ENCODE measurements at regions not wholly inside any gene's neighbourhood (a gene's known extent, or its start where the extent isn't known, plus 50 kb on each side); places are given as distances from the start of the nearest gene placed in this dataset.

- no peaks in the 10 kb centered on the region for H3K36me3 ChIP-seq
- peak in 1 of 5 donors; percentile 23 for DNase-seq
- H3K27me3 ChIP-seq, result no peaks in the 10 kb centered on the region
- no peak overlapping the region for H3K4me3 ChIP-seq
- H3K9me3 ChIP-seq, result no peaks in the 10 kb centered on the region
- H3K4me1 ChIP-seq (ENCODE audit: insufficient read depth), result peaks cover 12% of the 10 kb centered on the region
- no peak overlapping the region for H3K27ac ChIP-seq
- WGBS, 3 donors, result 71 to 83% (median 78%) methylated on average over 5 of the region's 5 CpGs
- TF ChIP-seq CTCF (IDR thresholded peaks at IDR 0.05) (no peak), POLR2A (IDR thresholded peaks at IDR 0.05) (no peak), EP300 (IDR thresholded peaks at IDR 0.05) (no peak)
- intact Hi-C loops (cut with DNase I), result no loop called here
Observed at GRCh38 chr10:108904163-108904838, 1019.0 kb downstream of the XPNPEP1 start.

DNA sequence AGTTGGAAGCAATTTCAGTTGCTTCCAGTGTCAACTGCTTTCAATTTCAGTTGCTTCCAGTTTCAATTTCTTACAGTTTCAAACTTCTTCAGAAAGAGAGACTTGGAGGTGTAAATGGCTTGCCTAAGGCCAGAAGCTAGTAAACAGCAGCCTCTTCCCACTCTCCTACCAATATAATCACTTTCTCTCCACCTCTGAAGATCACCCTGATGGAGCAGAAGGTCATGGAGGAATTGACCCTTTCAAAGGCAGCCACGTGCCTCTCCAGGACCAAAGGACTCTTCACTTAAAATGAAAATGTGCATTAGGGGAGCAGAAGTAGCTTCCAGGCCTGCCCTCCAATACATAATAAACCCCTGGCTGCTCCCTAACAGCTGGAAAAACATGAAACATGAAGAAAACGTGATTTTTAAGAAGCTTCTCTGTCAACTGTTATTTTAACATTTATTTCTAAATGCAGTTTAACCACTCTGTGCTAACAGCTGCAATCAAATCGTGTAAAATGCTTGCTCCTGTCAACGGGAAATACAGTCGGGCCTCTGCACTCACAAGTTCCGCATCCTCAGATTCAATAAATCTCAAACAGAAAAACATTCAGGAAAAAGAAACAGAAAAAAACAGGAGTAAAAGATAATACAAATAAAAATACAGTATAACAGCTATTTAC, 1020.6 kb downstream of the XPNPEP1 start:
- Histone ChIP-seq H3K36me3 (no peaks in the 10 kb centered on the region), H3K4me3 (no peak overlapping the region), H3K9me3 (no peaks in the 10 kb centered on the region), H3K27me3 (no peaks in the 10 kb centered on the region), H3K27ac (no peak overlapping the region), H3K4me1 (ENCODE audit: insufficient read depth) (peaks cover 12% of the 10 kb centered on the region)
- TF ChIP-seq CTCF (IDR thresholded peaks at IDR 0.05) (no peak), EP300 (IDR thresholded peaks at IDR 0.05) (no peak), POLR2A (IDR thresholded peaks at IDR 0.05) (no peak)
- 29 to 33% (median 31%) methylated on average over 6 of the region's 6 CpGs for WGBS, 3 donors
- no peak for DNase-seq
- intact Hi-C loops (cut with DNase I), result no loop called here

DNA sequence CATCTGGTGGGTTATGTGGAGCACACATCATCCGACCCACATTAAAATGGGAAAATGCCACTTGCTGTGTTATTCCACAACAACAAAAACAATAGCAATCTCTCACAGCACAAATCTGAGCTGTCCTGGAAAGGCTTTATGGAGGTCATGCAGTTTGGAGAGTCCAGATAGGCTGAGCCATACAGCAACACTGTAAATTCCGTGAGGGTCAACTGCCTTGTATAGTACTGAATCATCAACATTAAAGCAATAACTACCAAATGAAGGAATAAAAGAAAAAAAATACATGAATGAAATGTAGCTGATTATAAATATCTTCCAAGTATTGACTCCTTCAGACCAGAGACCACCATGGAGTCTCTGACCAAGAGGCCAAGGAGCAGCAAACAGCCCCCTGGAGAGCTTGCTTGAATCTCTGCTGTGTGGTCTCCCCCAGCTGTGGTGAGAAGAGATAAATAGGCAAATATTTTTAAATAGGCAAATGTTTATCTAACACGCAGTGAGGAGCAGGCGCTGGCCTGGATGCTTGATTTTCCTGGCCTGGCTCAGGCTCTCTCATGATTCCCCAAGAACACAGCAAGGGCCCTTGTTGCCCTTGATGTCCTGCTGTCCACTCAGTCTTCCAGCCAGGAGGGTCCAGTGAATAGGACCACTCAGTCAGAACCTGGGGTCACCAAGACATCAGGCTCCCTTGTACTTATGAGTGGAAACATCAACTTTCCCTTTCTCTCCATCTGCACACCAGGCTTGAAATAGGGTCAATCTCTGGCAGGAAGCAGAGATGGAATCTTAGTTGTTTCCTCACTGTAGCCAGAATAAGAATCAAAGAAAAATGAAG, 1021.3 kb downstream of the XPNPEP1 start:
- TF ChIP-seq EP300 (IDR thresholded peaks at IDR 0.05) (no peak), POLR2A (IDR thresholded peaks at IDR 0.05) (no peak), CTCF (IDR thresholded peaks at IDR 0.05) (no peak)
- intact Hi-C loops (cut with DNase I), result no loop called here
- no peaks in the 10 kb centered on the region for H3K36me3 ChIP-seq
- 7 to 27% (median 19%) methylated on average over 4 of the region's 4 CpGs for WGBS, 3 donors
- H3K27me3 ChIP-seq, result no peaks in the 10 kb centered on the region
- no peaks in the 10 kb centered on the region for H3K9me3 ChIP-seq
- no peak overlapping the region for H3K4me3 ChIP-seq
- DNase-seq, result no peak
- H3K27ac ChIP-seq, result no peak overlapping the region
- H3K4me1 ChIP-seq (ENCODE audit: insufficient read depth), result peaks cover 12% of the 10 kb centered on the region

DNA sequence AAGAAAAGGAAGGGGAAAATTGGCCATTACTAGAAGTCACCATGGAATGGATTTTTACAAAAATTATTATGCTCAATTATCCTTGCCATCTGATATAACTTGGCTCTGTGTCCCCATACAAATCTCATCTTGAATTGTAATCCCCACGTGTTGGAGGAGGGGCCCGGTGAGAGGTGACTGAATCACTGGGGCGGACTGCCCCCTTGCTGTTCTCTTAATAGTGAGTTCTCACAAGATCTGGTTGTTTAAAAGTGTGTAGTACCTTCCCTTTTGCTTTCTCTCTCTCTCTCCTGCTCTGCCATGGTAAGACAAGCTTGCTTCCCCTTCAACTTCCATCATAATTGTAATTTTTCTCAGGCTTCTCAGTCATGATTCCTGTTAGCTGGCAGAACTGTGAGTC, 1023.6 kb downstream of the XPNPEP1 start:
- no peak for TF ChIP-seq CTCF (IDR thresholded peaks at IDR 0.05)
- TF ChIP-seq POLR2A (IDR thresholded peaks at IDR 0.05), result no peak
- no peak for TF ChIP-seq EP300 (IDR thresholded peaks at IDR 0.05)
- Histone ChIP-seq H3K27me3 (no peaks in the 10 kb centered on the region), H3K4me1 (ENCODE audit: insufficient read depth) (peaks cover 10% of the 10 kb centered on the region), H3K9me3 (no peaks in the 10 kb centered on the region), H3K36me3 (no peaks in the 10 kb centered on the region), H3K4me3 (no peak overlapping the region), H3K27ac (no peak overlapping the region)
- DNase-seq, result no peak
- WGBS, 3 donors, result 68 to 72% (median 70%) methylated on average over 3 of the region's 3 CpGs
- intact Hi-C loops (cut with DNase I), result no loop called here

All from ovary (tissue), 7 donors.